CD14-positive monocyte (primary cell): ENCODE measurements at regions not wholly inside any gene's neighbourhood (a gene's known extent, or its start where the extent isn't known, plus 50 kb on each side); places are given as distances from the start of the nearest gene placed in this dataset.

Experiments
- DNase-seq, 3 donors: peaks; one replicate each; pipeline ENCODE4 v3.0.0-alpha.2; 2011 to 2022
- H2AFZ ChIP-seq: 2 replicates; pipeline ENCODE4 v1.6.0; 2012; ENCODE audit warnings: mild to moderate bottlenecking, low read depth, low read length, inconsistent platforms; ENCODE audit not compliant: insufficient read depth, poor library complexity, severe bottlenecking
- H3K27ac ChIP-seq, 2 donors: 1 replicate in 1 of 2; 2 replicates in 1 of 2; pipeline ENCODE4 v1.5.1; 2012 to 2013; ENCODE audit warnings: low read length in 2 of 2, control low read depth in 1 of 2, inconsistent platforms in 1 of 2, low read depth in 1 of 2, mild to moderate bottlenecking in 1 of 2
- H3K27me3 ChIP-seq, 2 donors: one replicate each; pipeline versions ENCODE4 v1.6.0 to v1.6.1; 2011 to 2013; ENCODE audit warnings: low read length in 2 of 2; ENCODE audit not compliant: control insufficient read depth in 2 of 2, insufficient read depth in 2 of 2
- H3K36me3 ChIP-seq, 2 donors: replicated peaks in 1 of 2; 1 replicate in 1 of 2; 2 replicates in 1 of 2; pipeline versions ENCODE4 v1.5.1 to v1.6.1; 2012 to 2013; ENCODE audit warnings: low read length in 2 of 2, control low read depth in 1 of 2, inconsistent platforms in 1 of 2, mild to moderate bottlenecking in 1 of 2; ENCODE audit not compliant: insufficient read depth in 2 of 2, control insufficient read depth in 1 of 2
- H3K4me1 ChIP-seq, 2 donors: 1 replicate in 1 of 2; 2 replicates in 1 of 2; pipeline versions ENCODE4 v1.5.1 to v1.6.1; 2012 to 2013; ENCODE audit warnings: low read length in 2 of 2, control low read depth in 1 of 2, inconsistent platforms in 1 of 2, mild to moderate bottlenecking in 1 of 2, moderate library complexity in 1 of 2; ENCODE audit not compliant: insufficient read depth in 2 of 2, control insufficient read depth in 1 of 2
- H3K4me2 ChIP-seq: replicated peaks from 2 replicates; pipeline ENCODE3; 2012; ENCODE audit warnings: low read length, moderate library complexity, mild to moderate bottlenecking; ENCODE audit not compliant: poor library complexity, severe bottlenecking; ENCODE audit errors: extremely low read depth
- H3K4me3 ChIP-seq, 3 experiments: fragments of 200-600 bp in 1 of 3; sonication (generic) in 1 of 3; replicated peaks in 1 of 3; 1 replicate in 2 of 3; 2 replicates in 1 of 3; pipeline ENCODE4 v1.5.1; 2011 to 2013; ENCODE audit warnings: low read length in 3 of 3, mild to moderate bottlenecking in 3 of 3, control low read depth in 2 of 3, low read depth in 2 of 3, inconsistent platforms in 1 of 3, moderate library complexity in 1 of 3
- H3K79me2 ChIP-seq: 2 replicates; pipeline ENCODE4 v1.6.0; 2012; ENCODE audit warnings: mild to moderate bottlenecking, control low read depth, inconsistent platforms, low read length, moderate library complexity; ENCODE audit not compliant: insufficient read depth
- H3K9ac ChIP-seq: 2 replicates; pipeline ENCODE4 v1.6.0; 2017; ENCODE audit warnings: low read length, mild to moderate bottlenecking; ENCODE audit not compliant: insufficient read depth, poor library complexity, severe bottlenecking
- H3K9me3 ChIP-seq, 2 donors: replicated peaks in 1 of 2; 1 replicate in 1 of 2; 2 replicates in 1 of 2; pipeline versions ENCODE4 v1.5.1 to v1.6.1; 2012 to 2013; ENCODE audit warnings: low read length in 2 of 2, control low read depth in 1 of 2; ENCODE audit not compliant: control insufficient read depth in 1 of 2, insufficient read depth in 1 of 2
- H4K20me1 ChIP-seq: 2 replicates; pipeline ENCODE4 v1.6.0; 2012; ENCODE audit warnings: mild to moderate bottlenecking, low read length, control low read depth, moderate library complexity; ENCODE audit not compliant: insufficient read depth
- H3K27ac Mint-ChIP-seq, 7 donors: one replicate each; pipeline ENCODE4 v1.8.0; 2020; ENCODE audit warnings: mild to moderate bottlenecking in 7 of 7, mixed read lengths in 7 of 7, moderate library complexity in 6 of 7, inconsistent platforms in 2 of 7
- H3K27me3 Mint-ChIP-seq, 3 donors: one replicate each; pipeline ENCODE4 v1.8.0; 2021 to 2022; ENCODE audit warnings: low read depth in 3 of 3, mild to moderate bottlenecking in 3 of 3, mixed read lengths in 3 of 3, moderate library complexity in 3 of 3, inconsistent platforms in 1 of 3
- H3K36me3 Mint-ChIP-seq, 2 donors: one replicate each; pipeline ENCODE4 v1.8.0; 2020; ENCODE audit warnings: mixed read lengths in 2 of 2, inconsistent platforms in 1 of 2, mild to moderate bottlenecking in 1 of 2
- H3K4me1 Mint-ChIP-seq: one replicate; pipeline ENCODE4 v1.8.0; 2020; ENCODE audit warnings: mild to moderate bottlenecking, mixed read lengths
- H3K4me3 Mint-ChIP-seq, 2 donors: one replicate each; pipeline ENCODE4 v1.8.0; 2020; ENCODE audit warnings: mild to moderate bottlenecking in 2 of 2, mixed read lengths in 2 of 2, moderate library complexity in 1 of 2
- H3K9me3 Mint-ChIP-seq, 7 donors: one replicate each; pipeline ENCODE4 v1.8.0; 2020 to 2022; ENCODE audit warnings: mixed read lengths in 7 of 7, mild to moderate bottlenecking in 6 of 7, moderate library complexity in 6 of 7, inconsistent platforms in 2 of 7
- CTCF ChIP-seq: fragments of 200-600 bp; IDR thresholded peaks from one replicate; pipeline ENCODE4 v1.8.0; 2022; ENCODE audit warnings: antibody characterized with exemption, mild to moderate bottlenecking
- WGBS: methylation state at CpG from one replicate; pipeline ENCODE4 v1.1.5; 2013; ENCODE audit warnings: missing lambda C conversion rate; ENCODE audit not compliant: insufficient coverage; 5-methylcytosine and 5-hydroxymethylcytosine counted together
- intact Hi-C, 2 donors: fragments of 100-400 bp; cut with micrococcal nuclease; formaldehyde crosslinking; loops; one replicate each; pipeline versions ENCODE4 v1.15.0 to v1.15.1; 2023

GRCh38 chr3:158977497-158977896, 175.6 kb downstream of the MFSD1 start:
- no peak for DNase-seq
- intact Hi-C loops: no loop called here
- Histone ChIP-seq H2AFZ (no peak overlapping the region), H3K27ac (no peak overlapping the region), H3K9ac (no peak overlapping the region), H3K4me1 (no peaks in the 10 kb centered on the region), H4K20me1 (no peaks in the 10 kb centered on the region), H3K4me3 (no peak overlapping the region), H3K9me3 (no peaks in the 10 kb centered on the region), H3K4me2 (no peak overlapping the region), H3K79me2 (no peaks in the 10 kb centered on the region), H3K27me3 (no peaks in the 10 kb centered on the region), H3K36me3 (no peaks in the 10 kb centered on the region)
- Mint-ChIP-seq H3K4me1 (no peaks in the 10 kb centered on the region), H3K27ac (no peak overlapping the region), H3K27me3 (no peaks in the 10 kb centered on the region), H3K36me3 (no peaks in the 10 kb centered on the region), H3K4me3 (no peak overlapping the region), H3K9me3 (peaks cover 0 to 6% (median 1%) of the 10 kb centered on the region in 7 donors)
- no peak for TF ChIP-seq CTCF
- 94% methylated on average over 3 of the region's 4 CpGs for WGBS

GRCh38 chr3:158983216-158984099, 181.6 kb downstream of the MFSD1 start:
- intact Hi-C loops: no loop called here
- Histone ChIP-seq H3K27ac (no peak overlapping the region), H3K4me3 (no peak overlapping the region), H2AFZ (no peak overlapping the region), H4K20me1 (no peaks in the 10 kb centered on the region), H3K36me3 (no peaks in the 10 kb centered on the region), H3K9me3 (no peaks in the 10 kb centered on the region), H3K79me2 (no peaks in the 10 kb centered on the region), H3K4me1 (no peaks in the 10 kb centered on the region), H3K4me2 (no peak overlapping the region), H3K9ac (no peak overlapping the region), H3K27me3 (no peaks in the 10 kb centered on the region)
- 80% methylated on average over 2 of the region's 5 CpGs for WGBS
- no peak for DNase-seq
- H3K27me3 Mint-ChIP-seq: no peaks in the 10 kb centered on the region
- H3K4me3 Mint-ChIP-seq: no peak overlapping the region
- H3K36me3 Mint-ChIP-seq: no peaks in the 10 kb centered on the region
- no peaks in the 10 kb centered on the region for H3K4me1 Mint-ChIP-seq
- TF ChIP-seq CTCF: no peak
- no peak overlapping the region for H3K27ac Mint-ChIP-seq
- peaks cover 0 to 6% (median 5%) of the 10 kb centered on the region in 7 donors for H3K9me3 Mint-ChIP-seq
